SHP77 (cell line): ENCODE measurements at regions not wholly inside any gene's neighbourhood (a gene's known extent, or its start where the extent isn't known, plus 50 kb on each side); places are given as distances from the start of the nearest gene placed in this dataset.

Experiments
- DNase-seq, 2 experiments: peaks; one replicate each; lab custom pipeline; 2025; lab: John Stamatoyannopoulos, UW

GRCh38 chr12:126193190-126193589 is 1128.0 kb downstream of the AACS start:
- no peak for DNase-seq

- DNase-seq: no peak
Measured at GRCh38 chr12:126196263-126196662, 1131.0 kb downstream of the AACS start.

GRCh38 chr12:126198516-126198915 is 1133.3 kb downstream of the AACS start:
- no peak for DNase-seq

- no peak for DNase-seq
Measured at GRCh38 chr12:126198966-126199692, 1133.9 kb downstream of the AACS start.

- DNase-seq: no peak
Measured at GRCh38 chr12:126201981-126202537, 1136.8 kb downstream of the AACS start.

GRCh38 chr12:126204326-126204725 is 1139.1 kb downstream of the AACS start:
- DNase-seq: no peak

GRCh38 chr12:126210026-126210425 is 1144.8 kb downstream of the AACS start:
- no peak for DNase-seq

GRCh38 chr12:126210448-126210847 is 1145.2 kb downstream of the AACS start:
- no peak for DNase-seq

GRCh38 chr12:126212824-126213223 is 1147.6 kb downstream of the AACS start:
- no peak for DNase-seq

GRCh38 chr12:126218697-126219096 is 1153.5 kb downstream of the AACS start:
- DNase-seq: no peak

- no peak for DNase-seq
Measured at GRCh38 chr12:126219139-126219538, 1153.9 kb downstream of the AACS start.

- no peak for DNase-seq
Measured at GRCh38 chr12:126219654-126220279, 1154.5 kb downstream of the AACS start.

- DNase-seq: no peak
Measured at GRCh38 chr12:126224032-126224431, 1158.8 kb downstream of the AACS start.

GRCh38 chr12:126228936-126229335 is 1163.7 kb downstream of the AACS start:
- DNase-seq: no peak

- no peak for DNase-seq
Measured at GRCh38 chr12:126232711-126233110, 1167.5 kb downstream of the AACS start.

GRCh38 chr12:126233625-126234024 is 1168.4 kb downstream of the AACS start:
- no peak for DNase-seq

- no peak for DNase-seq
Measured at GRCh38 chr12:126243814-126244440, 1178.7 kb downstream of the AACS start.

GRCh38 chr12:126247936-126248335 is 1182.7 kb downstream of the AACS start:
- DNase-seq: no peak

GRCh38 chr12:126248871-126249403 is 1183.7 kb downstream of the AACS start:
- DNase-seq: no peak

GRCh38 chr12:126258190-126258589 is 1193.0 kb downstream of the AACS start:
- no peak for DNase-seq

GRCh38 chr12:126262829-126263228 is 1197.6 kb downstream of the AACS start:
- no peak for DNase-seq

GRCh38 chr12:126268222-126268621 is 1203.0 kb downstream of the AACS start:
- DNase-seq: no peak

- no peak for DNase-seq
Measured at GRCh38 chr12:126271159-126271558, 1205.9 kb downstream of the AACS start.
